OCI-LY3 (cell line): ENCODE measurements at regions not wholly inside any gene's neighbourhood (a gene's known extent, or its start where the extent isn't known, plus 50 kb on each side); places are given as distances from the start of the nearest gene placed in this dataset.
"Not testable (repeated sequence)": the region's sequence is repeated elsewhere in the genome, so short reads cannot be mapped to it uniquely, and the experiment has no call there.

Source experiments
- H2AFZ ChIP-seq: fragments of 200-600, 300-600 bp; shearing (Covaris generic); 2 replicates; pipeline ENCODE4 v1.6.0; 2014; ENCODE audit warnings: antibody characterized with exemption, low read depth, low read length
- H3K27ac ChIP-seq: fragments of 200-600, 300-600 bp; sonication (generic); 2 replicates; pipeline ENCODE4 v1.5.1; 2014; ENCODE audit warnings: mild to moderate bottlenecking, low read length, moderate library complexity, mixed read lengths
- H3K27me3 ChIP-seq: fragments of 200-600, 300-600 bp; sonication (generic); 2 replicates; pipeline ENCODE4 v1.6.1; 2014; ENCODE audit warnings: low read depth, low read length, mixed read lengths
- H3K36me3 ChIP-seq: fragments of 200-600, 300-600 bp; sonication (generic); replicated peaks from 2 replicates; pipeline ENCODE3; 2014; ENCODE audit warnings: low read depth, low read length, mixed read lengths
- H3K4me1 ChIP-seq: fragments of 300-600, 200-600 bp; sonication (generic); 2 replicates; pipeline ENCODE4 v1.6.1; 2014; ENCODE audit warnings: low read length, mixed read lengths
- H3K4me2 ChIP-seq: fragments of 200-600, 300-600 bp; sonication (generic); 2 replicates; pipeline ENCODE4 v1.6.1; 2014; ENCODE audit warnings: low read length, mixed read lengths
- H3K4me3 ChIP-seq: fragments of 300-600, 200-600 bp; sonication (generic); 2 replicates; pipeline ENCODE4 v1.5.1; 2014; ENCODE audit warnings: antibody characterized with exemption, mild to moderate bottlenecking, low read length, moderate library complexity
- H3K79me2 ChIP-seq: fragments of 300-600, 200-600 bp; shearing (Covaris generic); 2 replicates; pipeline ENCODE4 v1.6.1; 2014; ENCODE audit warnings: mild to moderate bottlenecking, low read length, mixed read lengths
- H3K9ac ChIP-seq: fragments of 300-600, 200-600 bp; shearing (Covaris generic); 2 replicates; pipeline ENCODE4 v1.6.0; 2014; ENCODE audit warnings: mild to moderate bottlenecking, low read length, moderate library complexity
- H3K9me3 ChIP-seq: fragments of 200-600, 300-600 bp; shearing (Covaris generic); 2 replicates; pipeline ENCODE4 v1.6.1; 2014; ENCODE audit warnings: low read length, mixed read lengths; ENCODE audit not compliant: insufficient read depth
- H4K20me1 ChIP-seq: fragments of 200-600, 300-600 bp; sonication (generic); 2 replicates; pipeline ENCODE4 v1.6.1; 2016; ENCODE audit warnings: low read length, mixed read lengths; ENCODE audit not compliant: insufficient read depth
- CTCF ChIP-seq: fragments of 200-600, 300-600 bp; sonication (generic); IDR thresholded peaks from 2 replicates; pipeline ENCODE4 v1.5.1; 2014; ENCODE audit warnings: antibody characterized with exemption, low read length, low read depth
- EZH2phosphoT487 ChIP-seq: fragments of 200-600 bp; shearing (Covaris generic); IDR thresholded peaks from 2 replicates; pipeline ENCODE4 v1.6.1; 2018; ENCODE audit warnings: antibody characterized with exemption, mixed run types, low read depth

DNA sequence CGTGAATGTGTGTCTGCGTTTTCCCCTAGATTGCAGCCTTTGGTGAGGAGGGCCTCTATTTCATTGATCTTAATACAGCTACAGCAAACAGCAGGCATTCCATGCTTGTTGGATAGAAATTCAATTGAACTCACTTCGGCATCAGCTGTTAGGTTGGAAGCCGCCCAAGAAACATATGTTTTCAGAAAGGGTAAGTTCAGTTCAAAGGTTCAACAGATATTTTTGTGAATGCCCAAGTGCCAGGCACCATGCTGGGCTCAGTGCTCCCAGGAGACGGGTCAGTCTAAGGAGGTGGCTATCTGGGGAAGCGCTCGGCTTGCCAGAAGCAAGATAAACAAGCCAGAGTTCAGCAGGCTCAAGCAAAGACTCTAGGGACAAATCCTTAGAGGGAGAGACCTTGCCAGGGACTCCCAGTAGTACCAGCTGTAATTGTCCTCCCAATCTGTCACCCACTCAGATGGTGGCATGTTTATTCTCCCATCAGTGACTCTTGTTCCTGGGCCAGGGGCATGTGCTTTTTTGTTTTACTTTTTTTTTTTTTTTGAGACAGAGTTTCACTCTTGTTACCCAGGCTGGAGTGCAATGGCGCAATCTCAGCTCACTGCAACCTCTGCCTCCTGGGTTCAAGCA lies 64.5 kb upstream of the LARGE1 start:
- Histone ChIP-seq H3K4me1 (peaks cover 32% of the 10 kb centered on the region), H4K20me1 (no peaks in the 10 kb centered on the region), H3K27me3 (no peaks in the 10 kb centered on the region), H3K27ac (peak overlapping the region; percentile 94), H3K4me2 (peak overlapping the region; percentile 61), H3K79me2 (no peaks in the 10 kb centered on the region), H3K36me3 (no peaks in the 10 kb centered on the region), H3K9ac (peak overlapping the region; percentile 59; the same call in 1 of the 2 replicates), H3K4me3 (peak overlapping the region; percentile 40), H2AFZ (no peak overlapping the region), H3K9me3 (no peaks in the 10 kb centered on the region)
- TF ChIP-seq CTCF (no peak), EZH2phosphoT487 (no peak)

DNA sequence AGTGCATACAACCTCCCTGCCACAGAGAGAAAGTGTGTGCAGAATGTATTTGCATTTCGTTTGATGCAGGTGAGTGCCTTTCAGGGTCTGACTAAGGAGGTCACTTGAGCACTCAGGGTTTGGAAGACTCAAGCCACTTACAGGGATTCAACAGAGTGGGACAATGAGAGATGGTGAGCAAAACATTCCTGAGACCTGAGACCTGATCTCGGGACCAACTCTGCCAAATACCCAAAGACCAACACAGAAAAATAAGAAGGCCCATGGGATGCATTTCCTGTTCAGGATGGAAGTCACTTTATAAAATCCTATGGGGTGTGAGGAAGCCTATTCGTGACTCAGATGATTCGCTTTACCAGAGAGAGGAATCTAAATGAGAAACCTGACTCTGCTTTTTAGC lies 65.2 kb upstream of the LARGE1 start:
- Histone ChIP-seq H3K4me3 (peak overlapping the region; percentile 40), H3K79me2 (no peaks in the 10 kb centered on the region), H2AFZ (no peak overlapping the region), H3K9ac (peak overlapping the region; percentile 59), H4K20me1 (no peaks in the 10 kb centered on the region), H3K27ac (peak overlapping the region; percentile 94), H3K27me3 (no peaks in the 10 kb centered on the region), H3K4me1 (peaks cover 37% of the 10 kb centered on the region), H3K4me2 (peak overlapping the region; percentile 61), H3K9me3 (no peaks in the 10 kb centered on the region), H3K36me3 (no peaks in the 10 kb centered on the region)
- no peak for TF ChIP-seq CTCF
- TF ChIP-seq EZH2phosphoT487, result no peak

- no peaks in the 10 kb centered on the region for H4K20me1 ChIP-seq
- H3K4me1 ChIP-seq, result peaks cover 45% of the 10 kb centered on the region
- H3K27me3 ChIP-seq, result no peaks in the 10 kb centered on the region
- no peaks in the 10 kb centered on the region for H3K9me3 ChIP-seq
- H3K4me3 ChIP-seq, result peak overlapping the region; percentile 43
- H3K36me3 ChIP-seq, result no peaks in the 10 kb centered on the region
- peak overlapping the region; percentile 59 for H3K9ac ChIP-seq
- TF ChIP-seq EZH2phosphoT487, result no peak
- no peak for TF ChIP-seq CTCF
- H3K27ac ChIP-seq, result peak overlapping the region; percentile 94
- H2AFZ ChIP-seq, result no peak overlapping the region
- peak overlapping the region; percentile 61 for H3K4me2 ChIP-seq
- H3K79me2 ChIP-seq, result no peaks in the 10 kb centered on the region
These were observed 66.0 kb upstream of the LARGE1 start for GRCh38 chr22:33986167-33986771.

- Histone ChIP-seq H3K27me3 (no peaks in the 10 kb centered on the region), H3K4me3 (peak overlapping the region; percentile 43), H3K79me2 (no peaks in the 10 kb centered on the region), H3K4me1 (peaks cover 51% of the 10 kb centered on the region), H2AFZ (no peak overlapping the region; the same call in 1 of the 2 replicates), H3K9me3 (no peaks in the 10 kb centered on the region), H4K20me1 (no peaks in the 10 kb centered on the region), H3K27ac (peak overlapping the region; percentile 94), H3K36me3 (no peaks in the 10 kb centered on the region), H3K9ac (peak overlapping the region; percentile 38; the same call in 1 of the 2 replicates), H3K4me2 (peak overlapping the region; percentile 61)
- TF ChIP-seq EZH2phosphoT487, result no peak
- TF ChIP-seq CTCF, result no peak
These were observed 66.7 kb upstream of the LARGE1 start for GRCh38 chr22:33986954-33987353.

DNA sequence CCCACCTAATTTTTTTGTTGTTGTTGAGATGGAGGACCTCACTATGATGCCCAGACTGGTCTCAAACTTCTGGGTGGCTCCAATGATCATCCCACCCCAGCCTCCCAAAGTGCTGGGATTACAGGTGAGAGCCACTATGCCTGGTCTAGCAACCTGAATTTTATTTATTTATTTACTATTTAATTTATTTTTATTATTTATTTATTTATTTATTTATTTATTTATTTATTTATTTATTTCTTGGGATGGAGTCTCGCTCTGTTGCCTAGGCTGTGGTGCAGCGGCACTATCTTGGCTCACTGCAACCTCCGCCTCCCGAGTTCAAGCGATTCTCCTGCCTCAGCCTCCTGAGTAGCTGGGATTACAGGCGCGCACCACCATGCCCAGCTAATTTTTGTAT lies 69.0 kb upstream of the LARGE1 start:
- not testable (repeated sequence) for H2AFZ ChIP-seq, H3K27me3 ChIP-seq, H3K79me2 ChIP-seq, H3K27ac ChIP-seq, H3K4me2 ChIP-seq, H3K4me3 ChIP-seq, H4K20me1 ChIP-seq, H3K9ac ChIP-seq, H3K36me3 ChIP-seq, H3K9me3 ChIP-seq
- peaks cover 54% of the 10 kb centered on the region for H3K4me1 ChIP-seq
